ENCODE measurements at regions not wholly inside any gene's neighbourhood (a gene's known extent, or its start where the extent isn't known, plus 50 kb on each side); places are given as distances from the start of the nearest gene placed in this dataset.

DNA sequence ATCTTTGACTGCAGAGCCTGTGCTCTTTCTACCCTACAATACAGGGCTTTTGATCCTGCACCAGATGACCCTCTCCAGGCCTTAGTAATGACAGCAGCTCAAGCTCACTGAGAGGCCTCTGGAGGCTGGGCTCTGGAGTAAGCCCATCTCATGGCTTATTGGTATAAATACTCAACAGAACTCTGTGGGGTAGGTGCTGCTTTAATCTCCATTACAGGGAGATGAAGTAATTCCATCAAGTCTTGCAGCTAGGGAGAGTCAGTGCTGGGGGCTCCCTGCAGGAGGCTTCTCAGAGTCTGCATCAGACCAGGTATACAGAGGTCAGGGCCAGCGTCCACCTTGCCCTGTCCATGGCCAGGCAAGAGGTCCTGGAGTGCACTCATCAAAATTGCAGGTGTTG lies 89.2 kb upstream of the SLC6A11 start:
- no peaks in the 10 kb centered on the region for H3K4me1 ChIP-seq (ENCODE audit: control insufficient read depth, extremely low read depth, insufficient read depth, low read length)
- no peak for DNase-seq (ENCODE audit: low read depth, low spot score)
- H3K9me1 ChIP-seq (ENCODE audit: control insufficient read depth, extremely low read depth, insufficient read depth, low read length), result no peaks in the 10 kb centered on the region
- no peaks in the 10 kb centered on the region for H3K9me3 ChIP-seq (ENCODE audit: control insufficient read depth, low read depth, low read length)
- H3K36me3 ChIP-seq (ENCODE audit: control insufficient read depth in 2 of 2, extremely low read depth in 1 of 2, insufficient read depth in 2 of 2, low read length in 2 of 2), result no peaks in the 10 kb centered on the region
- H3K4me2 ChIP-seq (ENCODE audit: control insufficient read depth, extremely low read depth, insufficient read depth, low read depth, low read length), result no peak overlapping the region
- dilution Hi-C loops (cut with MboI; ENCODE audit: extremely low pct_ligation_motif_present, low sequenced_read_pairs), result no loop called here
- H3K27me3 ChIP-seq (ENCODE audit: control insufficient read depth, extremely low read depth, insufficient read depth, low read length), result peaks cover 36% of the 10 kb centered on the region
- no peak overlapping the region for H3K27ac ChIP-seq (ENCODE audit: control insufficient read depth, insufficient read depth, low read length)
- no peak for FAIRE-seq
- no peak overlapping the region for H2AFZ ChIP-seq (ENCODE audit: control insufficient read depth, low read length)
- no peak for TF ChIP-seq CTCF (optimal IDR thresholded peaks at IDR 0.05 in 1 of 3, IDR thresholded peaks at IDR 0.05 in 1 of 3, conservative IDR thresholded peaks at IDR 0.05 in 1 of 3; ENCODE audit: extremely low read depth in 1 of 3, insufficient read depth in 2 of 3, low read length in 3 of 3)
- no peak for TF ChIP-seq EZH2 (IDR thresholded peaks at IDR 0.05; ENCODE audit: low read length)
- H3K9ac ChIP-seq (ENCODE audit: control insufficient read depth, extremely low read depth, insufficient read depth, low read length), result no peak overlapping the region
- H4K20me1 ChIP-seq (ENCODE audit: control insufficient read depth, extremely low read depth, insufficient read depth, low read length), result no peaks in the 10 kb centered on the region
- H3K4me3 ChIP-seq (ENCODE audit: control insufficient read depth in 2 of 3, extremely low read depth in 1 of 3, insufficient read depth in 2 of 3, low read depth in 1 of 3, low read length in 3 of 3), result no peak overlapping the region
- no peaks in the 10 kb centered on the region for H3K79me2 ChIP-seq (ENCODE audit: control insufficient read depth, insufficient read depth, low read length)

GRCh38 chr3:10729439-10729838 lies 86.6 kb upstream of the SLC6A11 start:
- FAIRE-seq (no peak), DNase-seq (ENCODE audit: low read depth, low spot score) (no peak)
- dilution Hi-C loops (cut with MboI; ENCODE audit: extremely low pct_ligation_motif_present, low sequenced_read_pairs), result no loop called here
- Histone ChIP-seq H4K20me1 (ENCODE audit: control insufficient read depth, extremely low read depth, insufficient read depth, low read length) (no peaks in the 10 kb centered on the region), H3K27me3 (ENCODE audit: control insufficient read depth, extremely low read depth, insufficient read depth, low read length) (peaks cover 17% of the 10 kb centered on the region), H3K4me3 (ENCODE audit: control insufficient read depth in 2 of 3, extremely low read depth in 1 of 3, insufficient read depth in 2 of 3, low read depth in 1 of 3, low read length in 3 of 3) (no peak overlapping the region), H3K36me3 (ENCODE audit: control insufficient read depth in 2 of 2, extremely low read depth in 1 of 2, insufficient read depth in 2 of 2, low read length in 2 of 2) (no peaks in the 10 kb centered on the region), H3K4me2 (ENCODE audit: control insufficient read depth, extremely low read depth, insufficient read depth, low read depth, low read length) (no peak overlapping the region), H3K9me3 (ENCODE audit: control insufficient read depth, low read depth, low read length) (no peaks in the 10 kb centered on the region), H3K4me1 (ENCODE audit: control insufficient read depth, extremely low read depth, insufficient read depth, low read length) (no peaks in the 10 kb centered on the region), H3K27ac (ENCODE audit: control insufficient read depth, insufficient read depth, low read length) (no peak overlapping the region), H2AFZ (ENCODE audit: control insufficient read depth, low read length) (no peak overlapping the region), H3K79me2 (ENCODE audit: control insufficient read depth, insufficient read depth, low read length) (no peaks in the 10 kb centered on the region), H3K9ac (ENCODE audit: control insufficient read depth, extremely low read depth, insufficient read depth, low read length) (no peak overlapping the region), H3K9me1 (ENCODE audit: control insufficient read depth, extremely low read depth, insufficient read depth, low read length) (no peaks in the 10 kb centered on the region)
- TF ChIP-seq CTCF (optimal IDR thresholded peaks at IDR 0.05 in 1 of 3, IDR thresholded peaks at IDR 0.05 in 1 of 3, conservative IDR thresholded peaks at IDR 0.05 in 1 of 3; ENCODE audit: extremely low read depth in 1 of 3, insufficient read depth in 2 of 3, low read length in 3 of 3) (no peak), EZH2 (IDR thresholded peaks at IDR 0.05; ENCODE audit: low read length) (no peak)

Measured in keratinocyte (primary cell).